Transverse colon (tissue), 3 donors: ENCODE measurements at regions not wholly inside any gene's neighbourhood (a gene's known extent, or its start where the extent isn't known, plus 50 kb on each side); places are given as distances from the start of the nearest gene placed in this dataset.

Experiments used
- POLR2A ChIP-seq: fragments of 450-650 bp; IDR thresholded peaks from one replicate; pipeline ENCODE4 v1.6.1; 2016; ENCODE audit warnings: antibody characterized with exemption, mild to moderate bottlenecking, moderate library complexity
- TF ChIP-seq, protein P1 (sequence below), 5 experiments: fragments of 200-600 bp in 3 of 5; fragments of 450-650 bp in 2 of 5; sonication (generic) in 3 of 5; IDR thresholded peaks; 1 replicate in 2 of 5; 2 replicates in 3 of 5; pipeline ENCODE4 v1.5.1; 2016 to 2017; ENCODE audit warnings: antibody characterized with exemption in 5 of 5, inconsistent platforms in 3 of 5, mild to moderate bottlenecking in 2 of 5, moderate library complexity in 1 of 5

GRCh38 chr20:55500130-55500529 is 505.2 kb downstream of the CBLN4 start:
- TF ChIP-seq, protein P1, sequence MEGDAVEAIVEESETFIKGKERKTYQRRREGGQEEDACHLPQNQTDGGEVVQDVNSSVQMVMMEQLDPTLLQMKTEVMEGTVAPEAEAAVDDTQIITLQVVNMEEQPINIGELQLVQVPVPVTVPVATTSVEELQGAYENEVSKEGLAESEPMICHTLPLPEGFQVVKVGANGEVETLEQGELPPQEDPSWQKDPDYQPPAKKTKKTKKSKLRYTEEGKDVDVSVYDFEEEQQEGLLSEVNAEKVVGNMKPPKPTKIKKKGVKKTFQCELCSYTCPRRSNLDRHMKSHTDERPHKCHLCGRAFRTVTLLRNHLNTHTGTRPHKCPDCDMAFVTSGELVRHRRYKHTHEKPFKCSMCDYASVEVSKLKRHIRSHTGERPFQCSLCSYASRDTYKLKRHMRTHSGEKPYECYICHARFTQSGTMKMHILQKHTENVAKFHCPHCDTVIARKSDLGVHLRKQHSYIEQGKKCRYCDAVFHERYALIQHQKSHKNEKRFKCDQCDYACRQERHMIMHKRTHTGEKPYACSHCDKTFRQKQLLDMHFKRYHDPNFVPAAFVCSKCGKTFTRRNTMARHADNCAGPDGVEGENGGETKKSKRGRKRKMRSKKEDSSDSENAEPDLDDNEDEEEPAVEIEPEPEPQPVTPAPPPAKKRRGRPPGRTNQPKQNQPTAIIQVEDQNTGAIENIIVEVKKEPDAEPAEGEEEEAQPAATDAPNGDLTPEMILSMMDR (IDR thresholded peaks at IDR 0.05) = no peak
- TF ChIP-seq POLR2A = no peak
